HG03558 (cell line): ENCODE measurements at regions not wholly inside any gene's neighbourhood (a gene's known extent, or its start where the extent isn't known, plus 50 kb on each side); places are given as distances from the start of the nearest gene placed in this dataset.

ENCODE experiments used
- ATAC-seq: cut with Tn5 transposase; IDR thresholded peaks from one replicate; pipeline ENCODE4 v1.9.1; 2021; ENCODE audit warnings: moderate number of reproducible peaks; ENCODE audit not compliant: unreplicated experiment; ENCODE audit errors: extremely low read depth

GRCh38 chr19:29390742-29391141 is 135.1 kb upstream of the VSTM2B start:
- ATAC-seq = no peak

- no peak for ATAC-seq
Measured at GRCh38 chr19:29393915-29394460, 131.8 kb upstream of the VSTM2B start.

- no peak for ATAC-seq
Measured at GRCh38 chr19:29395111-29395733, 130.6 kb upstream of the VSTM2B start.

GRCh38 chr19:29395734-29396414 is 129.9 kb upstream of the VSTM2B start:
- ATAC-seq = no peak

- no peak for ATAC-seq
Measured at GRCh38 chr19:29396925-29397324, 128.9 kb upstream of the VSTM2B start.

- ATAC-seq = no peak
Measured at GRCh38 chr19:29397748-29398147, 128.0 kb upstream of the VSTM2B start.

GRCh38 chr19:29399804-29400203 is 126.0 kb upstream of the VSTM2B start:
- no peak for ATAC-seq

GRCh38 chr19:29400917-29401711 is 124.7 kb upstream of the VSTM2B start:
- no peak for ATAC-seq

GRCh38 chr19:29401712-29402421 is 123.9 kb upstream of the VSTM2B start:
- ATAC-seq = no peak

- ATAC-seq = no peak
Measured at GRCh38 chr19:29402563-29402962, 123.2 kb upstream of the VSTM2B start.

- no peak for ATAC-seq
Measured at GRCh38 chr19:29404015-29404414, 121.8 kb upstream of the VSTM2B start.

GRCh38 chr19:29404951-29405727 is 120.7 kb upstream of the VSTM2B start:
- no peak for ATAC-seq

- no peak for ATAC-seq
Measured at GRCh38 chr19:29405728-29405995, 120.1 kb upstream of the VSTM2B start.

GRCh38 chr19:29409076-29409862 is 116.5 kb upstream of the VSTM2B start:
- ATAC-seq = no peak

- no peak for ATAC-seq
Measured at GRCh38 chr19:29410601-29411000, 115.2 kb upstream of the VSTM2B start.

GRCh38 chr19:29411113-29411581 is 114.6 kb upstream of the VSTM2B start:
- ATAC-seq = no peak

GRCh38 chr19:29413435-29413834 is 112.4 kb upstream of the VSTM2B start:
- ATAC-seq = no peak

- ATAC-seq = no peak
Measured at GRCh38 chr19:29415507-29415906, 110.3 kb upstream of the VSTM2B start.

GRCh38 chr19:29417048-29417447 is 108.7 kb upstream of the VSTM2B start:
- ATAC-seq = no peak
